DMS153 treated with DMSO at 0.1 percent for 48 hours (cell line): ENCODE measurements at regions not wholly inside any gene's neighbourhood (a gene's known extent, or its start where the extent isn't known, plus 50 kb on each side); places are given as distances from the start of the nearest gene placed in this dataset.
"Not testable (repeated sequence)": the region's sequence is repeated elsewhere in the genome, so short reads cannot be mapped to it uniquely, and the experiment has no call there.

ENCODE experiments used
- DNase-seq: peaks from one replicate; lab custom pipeline; 2025; ENCODE audit not compliant: unreplicated experiment; lab: John Stamatoyannopoulos, UW

DNA sequence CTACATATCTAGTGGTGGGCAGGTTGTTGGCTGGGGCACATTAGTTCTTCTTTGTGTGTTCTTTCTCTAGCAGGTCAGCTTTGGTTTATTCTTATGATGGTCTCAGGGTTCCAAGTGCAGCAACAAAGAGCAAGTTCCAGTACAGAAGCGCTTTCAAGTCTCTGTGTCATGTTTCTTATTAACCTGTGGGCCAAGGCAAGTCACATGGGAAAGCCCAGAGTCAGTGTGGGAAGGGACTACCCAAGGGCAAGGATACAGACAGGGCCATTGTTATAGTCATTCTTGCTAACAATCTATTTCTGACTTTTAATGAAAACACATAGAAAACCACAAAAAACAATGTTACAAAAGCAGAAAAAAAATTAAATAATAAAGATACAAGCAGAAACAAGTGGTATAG lies 754.6 kb downstream of the TBC1D22A start:
- DNase-seq = no peak

DNA sequence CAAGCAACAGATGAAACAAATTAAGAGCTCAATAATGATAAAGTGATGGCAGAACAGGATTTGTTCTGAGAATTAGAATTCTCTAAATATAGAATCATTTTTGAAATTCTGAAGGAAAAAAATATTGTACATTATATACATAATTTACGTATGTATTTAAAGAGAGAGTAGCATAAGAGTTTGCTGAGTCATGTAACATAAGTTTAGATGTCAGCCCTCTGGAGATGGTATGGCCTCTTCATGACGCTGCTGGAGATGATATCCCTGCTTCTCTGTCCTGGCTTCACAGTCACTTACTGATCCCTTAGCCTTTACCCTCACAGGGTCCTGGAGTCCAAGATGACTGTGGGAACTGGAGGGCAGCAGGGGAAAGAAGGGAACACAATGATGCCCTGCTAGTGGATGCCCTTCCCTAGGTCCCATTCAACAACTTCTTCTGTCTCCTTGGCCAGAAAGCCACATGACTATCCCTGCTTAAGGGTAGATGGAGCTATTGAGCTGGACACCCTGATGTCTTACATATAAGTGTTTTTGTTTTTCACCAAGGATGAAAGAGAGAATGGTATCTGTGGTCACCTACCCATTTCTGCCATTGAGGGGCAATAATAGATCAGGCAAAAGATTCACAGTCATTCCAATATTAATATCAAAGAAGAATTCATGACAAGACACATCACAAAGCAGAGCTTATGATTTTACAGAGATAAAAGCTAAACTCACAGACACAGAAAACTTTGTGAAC lies 753.1 kb downstream of the TBC1D22A start:
- DNase-seq = no peak

DNA sequence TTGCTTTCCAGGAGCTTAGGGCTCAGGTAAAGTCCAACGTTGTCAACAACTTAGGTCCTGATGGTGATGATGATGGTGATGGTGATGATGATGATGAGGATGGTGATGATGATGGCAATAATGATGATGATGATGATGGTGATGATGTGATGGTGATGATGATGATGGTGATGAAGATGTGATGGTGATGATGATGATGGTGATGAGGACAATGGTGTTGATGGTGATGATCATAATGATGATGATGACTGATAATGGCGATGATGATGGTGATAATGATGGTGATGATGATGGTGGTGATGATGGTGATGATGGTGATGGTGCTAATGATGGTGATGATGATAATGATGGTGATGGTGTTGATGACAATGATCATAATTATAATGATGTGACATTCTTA lies 750.2 kb downstream of the TBC1D22A start:
- no peak for DNase-seq

DNA sequence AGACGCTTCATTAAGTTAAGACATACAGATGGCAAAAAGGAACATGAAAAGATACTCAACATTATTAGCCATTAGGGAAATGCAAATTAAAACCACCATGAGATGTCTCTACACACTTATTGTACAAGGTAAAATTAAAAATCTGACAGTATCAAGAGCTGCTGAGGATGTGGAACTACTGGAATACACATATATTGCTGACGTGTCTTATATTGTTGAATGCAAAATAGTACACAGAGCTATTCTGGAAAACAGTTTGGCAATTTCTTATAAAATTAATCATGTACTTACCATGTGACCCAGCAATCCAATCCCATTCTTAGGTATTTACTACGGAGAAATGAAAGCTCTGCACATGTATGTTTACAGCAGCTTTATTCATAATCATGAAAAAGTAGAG lies 742.5 kb downstream of the TBC1D22A start:
- DNase-seq = no peak

DNA sequence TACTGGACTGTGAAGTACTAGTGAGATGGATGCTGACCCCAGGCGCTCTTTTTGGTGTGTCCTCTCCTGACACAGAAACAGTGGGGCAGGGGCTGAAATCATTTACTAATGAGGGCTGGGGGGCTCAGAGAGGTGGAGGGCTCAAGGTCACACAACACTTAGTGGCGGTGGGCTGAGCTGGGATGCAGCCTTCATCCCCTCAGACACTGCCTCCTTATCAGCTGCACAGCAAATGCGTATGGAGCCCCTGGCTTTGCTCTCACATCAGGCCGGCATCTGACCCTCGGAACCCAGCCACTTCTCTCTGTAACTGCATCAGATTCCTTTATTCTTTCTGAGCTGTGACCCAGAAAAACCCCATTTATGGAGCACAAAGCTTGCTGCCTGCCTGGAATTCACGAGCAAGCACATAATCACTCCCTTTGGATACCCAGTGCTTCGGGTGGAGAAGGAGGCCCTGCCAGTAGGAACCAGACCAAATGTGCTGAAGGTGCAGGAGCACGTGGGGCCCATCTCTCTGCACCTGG lies 736.6 kb downstream of the TBC1D22A start:
- DNase-seq = no peak

DNA sequence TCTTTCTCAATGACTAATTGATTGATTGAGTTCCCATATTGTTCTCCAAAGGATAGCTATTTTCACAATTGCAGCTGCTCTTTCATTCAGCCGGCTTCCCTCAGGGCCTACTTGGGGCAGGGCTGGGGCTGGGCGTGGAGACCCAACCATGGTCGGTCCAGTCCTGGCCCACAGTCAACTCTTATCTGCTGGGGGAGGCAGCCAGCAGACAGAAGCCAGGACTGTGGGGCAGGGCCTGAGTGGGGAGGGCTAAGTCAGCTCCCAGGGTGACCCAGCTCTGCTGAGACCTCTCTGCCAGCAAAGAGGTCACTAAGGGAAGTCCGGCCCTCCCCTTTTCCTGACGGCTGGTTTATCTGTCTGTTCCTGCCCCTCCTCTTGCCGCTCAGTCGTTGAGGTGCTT lies 735.2 kb downstream of the TBC1D22A start:
- DNase-seq = no peak

DNA sequence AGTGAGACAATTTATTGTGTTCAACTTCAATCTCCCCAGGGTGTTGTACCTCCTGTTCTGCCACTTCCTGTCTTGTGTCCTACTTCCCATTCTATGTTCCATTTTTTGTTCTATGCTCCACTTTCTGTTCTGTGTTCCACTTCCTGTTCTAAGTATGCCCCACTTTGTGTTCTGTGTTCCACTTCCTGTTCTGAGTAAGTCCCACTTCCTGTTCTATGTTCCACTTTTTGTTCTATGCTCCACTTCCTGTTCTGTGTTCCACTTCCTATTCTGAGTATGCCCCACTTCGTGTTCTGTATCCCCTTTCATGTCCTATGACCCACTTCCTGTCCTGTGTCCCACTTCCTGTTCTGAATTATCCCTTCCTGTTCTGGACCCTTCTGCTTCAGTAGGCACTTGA lies 732.7 kb downstream of the TBC1D22A start:
- no peak for DNase-seq

DNA sequence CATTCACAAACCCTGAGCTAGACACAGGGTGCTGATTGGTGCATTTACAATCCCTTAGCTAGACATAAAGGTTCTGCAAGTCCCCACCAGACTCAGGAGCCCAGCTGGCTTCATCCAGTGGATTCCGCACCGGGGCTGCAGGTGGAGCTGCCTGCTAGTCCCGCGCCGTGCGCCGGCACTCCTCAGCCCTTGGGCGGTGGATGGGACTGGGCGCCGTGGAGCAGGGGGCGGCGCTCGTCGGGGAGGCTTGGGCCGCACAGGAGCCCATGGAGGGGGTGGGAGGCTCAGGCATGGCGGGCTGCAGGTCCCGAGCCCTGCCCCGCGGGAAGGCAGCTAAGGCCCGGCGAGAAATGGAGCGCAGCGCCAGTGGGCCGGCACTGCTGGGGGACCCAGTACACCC lies 725.7 kb downstream of the TBC1D22A start:
- not testable (repeated sequence) for DNase-seq

DNA sequence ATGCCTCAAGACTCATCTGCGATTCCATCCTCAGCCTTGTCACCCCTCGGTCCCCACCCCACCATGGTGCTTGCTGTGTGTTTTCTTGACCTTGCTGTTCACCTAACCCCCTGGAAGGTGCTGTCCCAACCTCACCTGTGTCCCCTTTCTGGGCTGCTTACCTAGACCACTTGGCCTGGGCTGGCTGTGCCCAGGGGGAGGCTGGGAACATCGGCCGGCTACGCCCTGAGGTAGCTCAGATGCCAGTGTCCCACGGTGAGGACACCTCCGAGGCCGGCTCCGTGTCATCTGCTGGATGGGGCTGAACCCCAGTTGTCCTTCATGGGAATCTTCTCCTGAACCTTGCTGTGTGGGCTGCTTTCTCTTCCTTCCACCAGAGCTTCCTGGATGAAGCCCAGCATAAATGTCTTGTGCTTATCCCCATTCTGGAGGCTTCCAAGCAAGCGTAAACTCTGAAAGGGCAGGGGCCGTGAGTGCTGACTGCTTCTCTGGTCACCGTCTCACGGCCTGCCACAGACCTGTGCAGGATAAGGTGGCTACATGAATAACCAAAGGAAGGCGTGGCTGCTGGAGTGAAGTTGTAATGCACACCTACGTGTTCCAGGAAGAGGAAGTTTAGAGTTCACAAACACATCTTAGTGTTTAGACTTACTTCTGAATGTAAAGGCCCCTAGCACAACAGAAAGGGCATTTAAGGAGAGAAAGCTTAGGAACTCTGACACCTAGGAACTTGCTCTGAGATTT lies 724.3 kb downstream of the TBC1D22A start:
- DNase-seq = no peak

DNA sequence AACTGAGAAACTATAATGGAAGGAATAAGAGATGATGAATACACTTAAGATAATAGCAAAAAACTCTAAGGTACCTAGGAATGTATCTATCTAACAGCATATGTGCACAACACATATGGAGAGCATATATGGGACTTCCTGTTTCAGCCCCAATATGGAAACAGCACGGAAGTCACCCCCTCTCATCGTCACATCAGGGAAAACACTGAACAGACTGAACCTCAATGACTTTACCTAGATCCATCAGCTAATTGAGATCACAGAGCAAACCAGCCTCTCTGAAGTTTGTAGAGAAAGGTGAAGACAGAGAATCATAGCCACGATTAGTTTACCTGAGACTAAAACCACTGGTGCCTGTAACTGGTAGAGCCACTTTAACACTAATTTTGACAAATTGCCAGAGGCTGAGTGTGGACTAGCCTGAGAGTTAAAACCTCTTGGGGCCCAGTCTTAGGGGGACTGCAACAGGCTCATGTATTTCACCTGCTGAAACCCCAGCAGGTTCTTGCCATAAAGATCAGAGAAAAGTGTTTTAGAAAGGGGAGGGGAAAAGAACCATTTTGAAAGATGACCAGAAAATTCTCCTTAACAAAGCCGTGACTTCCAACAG lies 722.6 kb downstream of the TBC1D22A start:
- DNase-seq = no peak

DNA sequence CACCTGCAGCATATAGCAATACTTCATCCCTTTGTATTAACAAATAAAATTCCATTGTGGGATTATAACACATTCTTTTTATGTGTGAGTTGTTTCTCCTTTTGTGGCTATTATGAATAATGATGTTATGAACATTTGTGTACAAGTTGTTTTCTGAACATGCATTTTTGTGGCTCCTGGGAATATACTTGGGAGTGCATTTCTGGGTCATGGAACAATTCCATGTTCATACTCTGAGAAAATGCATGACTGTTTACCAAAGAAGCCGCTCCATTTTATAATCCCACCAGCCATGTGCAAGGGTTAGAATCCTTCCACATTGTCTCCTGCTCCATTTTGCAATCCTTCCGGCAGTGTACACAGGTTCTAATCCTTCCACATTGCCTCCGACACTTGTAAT lies 713.8 kb downstream of the TBC1D22A start:
- DNase-seq = no peak

DNA sequence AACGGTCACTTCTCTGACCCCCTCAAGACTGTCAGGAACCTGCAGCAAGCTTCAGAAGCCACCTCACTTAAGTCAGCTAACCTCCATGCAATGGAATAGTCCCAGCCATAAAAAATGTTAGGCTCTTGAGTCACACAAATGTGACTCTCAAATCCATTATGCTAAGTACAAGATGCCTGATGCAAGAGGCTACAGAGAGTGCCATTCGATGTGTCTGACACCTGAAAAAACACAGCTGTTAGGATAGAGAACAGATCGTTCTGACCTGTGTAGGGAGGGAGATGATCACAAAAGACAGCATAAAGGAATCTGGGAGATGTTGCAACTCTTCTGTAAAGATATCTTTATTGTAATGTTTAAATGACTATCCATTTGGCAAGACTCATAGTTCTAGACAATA lies 712.4 kb downstream of the TBC1D22A start:
- DNase-seq = no peak

DNA sequence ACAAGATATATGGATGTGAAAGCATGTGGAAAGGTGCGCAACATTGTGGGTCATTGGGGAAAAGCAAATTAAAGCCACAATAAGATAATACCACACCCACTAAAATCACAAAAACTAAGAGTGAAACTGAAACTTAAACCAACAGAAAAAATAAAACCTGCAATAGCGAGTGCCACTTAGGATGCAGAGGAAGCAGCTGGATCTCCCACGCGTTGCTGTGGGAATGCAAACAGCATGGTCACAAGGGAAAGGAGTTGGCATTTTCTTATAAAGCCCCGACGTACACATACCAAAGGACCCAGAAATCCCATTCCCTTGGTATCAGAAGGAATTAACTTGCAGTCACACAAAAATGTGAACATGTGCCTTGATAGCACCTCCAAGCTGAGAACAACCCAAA lies 712.0 kb downstream of the TBC1D22A start:
- no peak for DNase-seq

DNA sequence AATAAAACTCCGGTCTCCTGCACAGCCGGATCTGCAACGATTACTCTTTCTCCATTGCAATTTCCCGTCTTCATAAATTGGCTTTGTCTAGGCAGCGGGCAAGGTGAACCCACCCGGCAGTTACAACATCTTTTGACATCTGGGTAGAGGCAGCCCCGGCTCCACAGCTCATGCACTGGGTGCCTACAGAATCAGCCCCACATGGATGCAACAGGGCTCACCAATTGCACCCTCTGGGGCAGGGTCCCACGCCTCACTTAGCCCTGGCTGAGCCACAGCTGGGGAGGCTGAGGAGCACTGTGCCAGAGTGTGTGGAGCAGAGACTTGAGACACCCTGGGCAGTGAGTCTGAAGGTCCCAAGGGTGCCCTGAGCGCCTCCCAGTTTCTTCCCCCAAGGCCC lies 710.2 kb downstream of the TBC1D22A start:
- no peak for DNase-seq

DNA sequence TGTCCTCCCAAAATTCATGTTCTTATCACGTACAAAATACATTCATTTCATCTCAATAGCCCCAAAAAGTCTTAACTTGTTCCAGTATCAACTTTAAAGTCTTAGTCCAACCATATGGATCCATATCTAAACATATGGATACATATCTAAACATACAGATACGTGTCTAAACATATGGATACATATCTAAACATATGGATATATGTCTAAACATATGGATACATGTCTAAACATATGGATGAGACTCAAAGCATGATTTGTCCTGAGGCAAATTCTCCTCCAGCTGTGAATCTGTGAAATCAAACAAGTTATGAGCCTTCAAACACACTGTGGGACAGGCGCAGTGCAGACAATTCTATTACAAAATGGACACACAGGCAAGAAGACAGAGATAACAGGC lies 709.0 kb downstream of the TBC1D22A start:
- no peak for DNase-seq

DNA sequence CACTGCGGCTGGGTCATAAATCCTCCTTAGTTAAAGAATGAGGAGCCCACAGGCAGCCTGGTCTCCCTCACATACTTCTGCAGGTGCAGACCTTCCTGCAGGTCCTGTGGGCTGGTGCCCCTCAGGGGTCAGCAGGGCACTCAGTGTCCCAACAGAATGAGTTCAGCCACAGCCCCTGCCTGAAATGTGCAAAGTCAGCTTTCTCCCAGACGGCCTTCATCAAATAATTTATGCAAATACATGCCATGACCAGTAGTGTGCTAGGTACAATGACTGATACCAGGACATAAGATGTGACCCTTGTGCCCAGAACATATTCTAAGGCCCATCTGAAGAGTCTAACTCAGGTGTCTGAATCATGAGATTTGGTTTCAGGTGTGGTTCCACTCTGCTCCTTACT lies 703.4 kb downstream of the TBC1D22A start:
- DNase-seq = no peak

DNA sequence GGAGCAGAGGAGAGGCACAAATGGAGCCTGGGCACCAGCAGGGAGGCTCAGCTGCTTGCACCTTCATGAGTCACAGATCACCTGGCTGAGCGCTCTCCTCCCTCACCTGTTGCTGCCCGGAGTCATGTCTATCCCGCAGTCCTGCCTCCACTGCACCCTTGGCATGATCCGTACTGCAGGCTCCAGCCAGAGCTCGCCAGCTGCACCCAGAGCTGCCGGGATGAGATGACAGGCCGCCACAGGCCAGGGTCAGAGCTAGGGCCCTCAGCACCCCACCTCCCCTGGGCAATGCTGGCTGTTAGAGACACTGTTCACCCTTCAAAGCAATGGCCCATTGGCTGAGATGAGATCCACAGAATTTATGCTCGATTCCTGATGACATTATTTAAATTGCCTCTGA lies 702.8 kb downstream of the TBC1D22A start:
- DNase-seq = no peak

DNA sequence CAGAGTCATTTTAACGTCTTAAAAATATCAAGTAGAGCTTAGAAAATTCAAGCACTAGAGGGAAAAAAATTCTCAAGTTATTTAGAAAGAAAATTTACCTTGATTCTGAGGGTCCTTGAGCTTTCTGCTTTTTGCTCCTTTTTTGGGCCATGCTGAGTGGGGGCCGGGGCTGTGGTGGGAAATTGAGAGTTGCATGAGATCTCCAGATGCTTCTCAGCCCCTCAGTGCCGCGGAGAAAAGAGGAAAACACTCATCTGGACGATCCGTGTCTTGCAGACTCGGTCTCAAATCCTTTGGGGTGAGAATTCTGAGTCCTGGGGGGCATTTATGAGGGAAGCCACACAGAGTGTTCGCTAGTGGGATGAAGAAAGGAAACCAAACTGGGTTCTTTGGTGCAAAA lies 700.8 kb downstream of the TBC1D22A start:
- no peak for DNase-seq

DNA sequence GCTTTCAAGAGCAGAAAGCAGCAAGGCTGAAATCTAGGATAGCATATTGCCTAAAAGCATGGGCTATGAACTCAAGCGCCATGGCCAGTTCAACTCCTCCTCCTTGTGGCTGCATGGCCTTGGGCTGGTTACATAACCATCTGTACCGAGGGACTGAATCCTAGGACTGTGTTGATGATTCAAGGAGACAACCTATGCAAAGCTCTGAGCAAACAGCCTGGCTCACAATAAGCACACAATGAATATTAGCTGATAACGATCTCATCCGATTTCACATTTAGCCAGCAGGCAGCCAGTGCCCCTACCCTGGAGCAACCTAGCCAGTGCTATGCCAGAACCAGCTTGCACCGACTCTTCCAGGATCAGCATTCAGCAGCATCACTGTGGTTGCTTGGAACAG lies 698.4 kb downstream of the TBC1D22A start:
- DNase-seq = no peak

DNA sequence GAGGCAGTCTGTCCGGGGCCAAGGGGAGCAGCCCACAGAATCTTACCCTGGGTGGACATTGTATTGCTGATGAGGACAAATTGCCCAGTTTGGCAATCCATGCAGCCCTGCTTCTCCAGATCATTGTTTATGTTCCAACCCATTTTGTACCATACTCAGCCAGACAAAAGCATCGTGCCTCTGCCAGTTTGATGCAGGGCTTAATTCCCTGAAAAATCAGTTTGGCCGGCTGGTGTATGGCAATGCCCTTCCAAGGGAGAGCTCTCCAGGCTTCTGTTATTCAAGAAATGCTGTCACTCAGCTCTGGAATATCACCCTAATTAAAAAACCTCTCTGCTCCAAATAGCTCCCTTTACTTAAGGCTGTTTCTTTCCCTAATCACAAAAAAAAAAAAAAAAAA lies 697.7 kb downstream of the TBC1D22A start:
- no peak for DNase-seq

DNA sequence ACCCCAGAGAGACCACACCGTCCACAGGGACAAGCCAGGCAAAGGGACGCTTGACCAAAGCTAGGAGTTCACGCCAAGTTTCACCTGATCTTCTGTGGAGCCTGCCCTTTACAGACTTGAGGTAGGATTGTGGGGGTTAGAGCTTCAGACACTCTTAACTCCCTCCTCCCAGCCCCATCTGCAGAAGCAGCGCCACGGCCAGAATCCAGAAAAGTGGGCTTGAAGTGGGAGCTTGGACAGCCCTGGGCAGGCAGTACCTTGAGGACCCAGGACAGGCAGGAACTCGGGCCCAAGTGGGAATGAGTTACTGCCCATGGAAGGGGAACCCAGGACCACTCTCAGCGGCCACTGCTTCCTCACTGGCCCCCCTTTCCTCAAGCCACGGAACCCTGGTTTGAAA lies 695.9 kb downstream of the TBC1D22A start:
- DNase-seq = no peak
